Nephron progenitor cell (in vitro differentiated cells): ENCODE measurements at regions not wholly inside any gene's neighbourhood (a gene's known extent, or its start where the extent isn't known, plus 50 kb on each side); places are given as distances from the start of the nearest gene placed in this dataset.
"Not testable (repeated sequence)": the region's sequence is repeated elsewhere in the genome, so short reads cannot be mapped to it uniquely, and the experiment has no call there.

Experiments
- DNase-seq: peaks from one replicate; pipeline ENCODE4 v3.0.0; 2021
- H3K27ac Mint-ChIP-seq: 2 replicates; pipeline ENCODE4 v1.8.0; 2021; ENCODE audit warnings: mild to moderate bottlenecking, moderate library complexity, mixed read lengths
- H3K27me3 Mint-ChIP-seq: 2 replicates; pipeline ENCODE4 v1.8.0; 2021; ENCODE audit warnings: mild to moderate bottlenecking, low read depth, mixed read lengths; ENCODE audit not compliant: poor library complexity
- H3K36me3 Mint-ChIP-seq: 2 replicates; pipeline ENCODE4 v1.8.0; 2021; ENCODE audit warnings: low read depth, mixed read lengths
- H3K4me1 Mint-ChIP-seq: 2 replicates; pipeline ENCODE4 v1.8.0; 2021; ENCODE audit warnings: mixed read lengths
- H3K4me3 Mint-ChIP-seq: 2 replicates; pipeline ENCODE4 v1.8.0; 2021; ENCODE audit warnings: mild to moderate bottlenecking, moderate library complexity, mixed read lengths
- H3K9me3 Mint-ChIP-seq: 2 replicates; pipeline ENCODE4 v1.8.0; 2021; ENCODE audit warnings: mild to moderate bottlenecking, moderate library complexity, mixed read lengths
- TF ChIP-seq, protein P1 (sequence below): fragments of 200-600 bp; sonication (generic); IDR thresholded peaks from 2 replicates; pipeline ENCODE4 v1.5.0; 2021; ENCODE audit warnings: antibody characterized with exemption

DNA sequence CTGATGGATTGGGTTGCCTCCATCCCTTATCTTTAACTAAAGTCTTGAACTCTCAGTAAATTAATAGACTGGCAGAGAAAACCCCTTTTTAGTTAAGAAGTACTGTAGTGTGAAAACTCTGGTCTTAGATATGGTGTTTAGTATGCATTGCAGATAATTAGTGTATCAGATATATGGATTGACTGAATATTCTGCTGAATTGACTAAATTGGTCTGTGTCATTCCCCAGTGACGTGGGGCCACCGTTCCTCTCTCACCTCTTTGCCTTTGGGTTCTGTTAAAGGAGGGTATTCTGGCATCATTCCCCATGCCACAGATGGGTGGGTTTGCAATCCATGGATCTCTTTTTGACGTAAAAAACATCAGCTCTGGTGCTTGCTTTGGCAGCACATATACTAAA is 67.1 kb upstream of the XPO1 start:
- H3K9me3 Mint-ChIP-seq = no peaks in the 10 kb centered on the region
- no peak overlapping the region for H3K4me3 Mint-ChIP-seq
- H3K27me3 Mint-ChIP-seq = no peaks in the 10 kb centered on the region
- TF ChIP-seq, protein P1, sequence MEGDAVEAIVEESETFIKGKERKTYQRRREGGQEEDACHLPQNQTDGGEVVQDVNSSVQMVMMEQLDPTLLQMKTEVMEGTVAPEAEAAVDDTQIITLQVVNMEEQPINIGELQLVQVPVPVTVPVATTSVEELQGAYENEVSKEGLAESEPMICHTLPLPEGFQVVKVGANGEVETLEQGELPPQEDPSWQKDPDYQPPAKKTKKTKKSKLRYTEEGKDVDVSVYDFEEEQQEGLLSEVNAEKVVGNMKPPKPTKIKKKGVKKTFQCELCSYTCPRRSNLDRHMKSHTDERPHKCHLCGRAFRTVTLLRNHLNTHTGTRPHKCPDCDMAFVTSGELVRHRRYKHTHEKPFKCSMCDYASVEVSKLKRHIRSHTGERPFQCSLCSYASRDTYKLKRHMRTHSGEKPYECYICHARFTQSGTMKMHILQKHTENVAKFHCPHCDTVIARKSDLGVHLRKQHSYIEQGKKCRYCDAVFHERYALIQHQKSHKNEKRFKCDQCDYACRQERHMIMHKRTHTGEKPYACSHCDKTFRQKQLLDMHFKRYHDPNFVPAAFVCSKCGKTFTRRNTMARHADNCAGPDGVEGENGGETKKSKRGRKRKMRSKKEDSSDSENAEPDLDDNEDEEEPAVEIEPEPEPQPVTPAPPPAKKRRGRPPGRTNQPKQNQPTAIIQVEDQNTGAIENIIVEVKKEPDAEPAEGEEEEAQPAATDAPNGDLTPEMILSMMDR = no peak
- no peak overlapping the region for H3K27ac Mint-ChIP-seq
- H3K4me1 Mint-ChIP-seq = no peaks in the 10 kb centered on the region
- H3K36me3 Mint-ChIP-seq = no peaks in the 10 kb centered on the region
- no peak for DNase-seq

DNA sequence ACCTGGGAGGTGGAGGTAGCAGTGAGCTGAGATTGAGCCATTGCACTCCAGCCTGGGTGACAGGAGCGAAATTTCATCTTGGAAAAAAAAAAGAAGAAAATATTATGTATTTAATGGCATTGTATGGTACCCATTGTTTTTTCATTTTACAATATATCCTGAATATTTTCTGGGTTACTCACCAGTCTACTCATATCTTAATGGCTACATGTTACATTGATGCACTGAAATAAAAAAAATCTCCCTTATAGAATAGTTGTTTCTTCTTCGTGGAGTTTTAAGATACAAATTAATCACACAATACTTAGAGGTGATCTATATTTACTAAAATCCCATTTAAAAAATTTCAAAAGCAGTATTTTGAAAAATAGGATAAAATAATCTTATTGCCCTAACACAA is 66.3 kb upstream of the XPO1 start:
- DNase-seq = no peak
- Mint-ChIP-seq H3K4me3 (no peak overlapping the region), H3K9me3 (no peaks in the 10 kb centered on the region), H3K27ac (no peak overlapping the region), H3K27me3 (no peaks in the 10 kb centered on the region), H3K4me1 (no peaks in the 10 kb centered on the region), H3K36me3 (no peaks in the 10 kb centered on the region)
- TF ChIP-seq, protein P1 = no peak

DNA sequence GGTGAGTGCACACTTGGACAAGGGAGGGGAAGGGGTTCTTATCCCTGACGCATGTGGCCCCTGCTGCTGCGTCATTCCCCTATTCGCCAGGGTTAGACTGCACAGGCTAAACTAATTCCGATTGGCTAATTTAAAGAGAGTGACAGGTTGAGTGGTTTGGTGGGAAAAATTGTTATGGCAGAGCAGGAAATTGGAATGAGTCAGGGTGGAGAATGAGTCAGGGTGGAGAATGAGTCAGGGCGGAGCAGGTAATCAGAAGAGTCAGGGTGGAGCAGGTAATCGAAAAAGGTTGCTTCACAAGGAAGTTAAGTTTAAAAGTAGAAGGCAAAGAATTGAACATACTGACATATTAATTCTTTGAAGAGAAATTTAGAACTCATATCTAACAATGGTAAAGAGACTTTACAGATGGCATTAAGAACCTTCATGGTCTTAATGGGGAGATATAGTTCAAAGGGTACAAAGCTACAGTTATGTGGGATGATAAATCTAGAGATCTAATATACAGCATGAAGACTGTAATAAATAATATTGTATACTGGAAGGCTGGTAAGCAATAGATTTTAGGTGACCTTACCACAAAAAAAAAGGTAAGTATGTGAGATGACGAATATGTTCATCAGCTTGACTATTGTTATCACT is 60.5 kb upstream of the XPO1 start:
- not testable (repeated sequence) for DNase-seq, H3K27me3 Mint-ChIP-seq, H3K36me3 Mint-ChIP-seq, H3K4me3 Mint-ChIP-seq, H3K27ac Mint-ChIP-seq, H3K4me1 Mint-ChIP-seq, H3K9me3 Mint-ChIP-seq

DNA sequence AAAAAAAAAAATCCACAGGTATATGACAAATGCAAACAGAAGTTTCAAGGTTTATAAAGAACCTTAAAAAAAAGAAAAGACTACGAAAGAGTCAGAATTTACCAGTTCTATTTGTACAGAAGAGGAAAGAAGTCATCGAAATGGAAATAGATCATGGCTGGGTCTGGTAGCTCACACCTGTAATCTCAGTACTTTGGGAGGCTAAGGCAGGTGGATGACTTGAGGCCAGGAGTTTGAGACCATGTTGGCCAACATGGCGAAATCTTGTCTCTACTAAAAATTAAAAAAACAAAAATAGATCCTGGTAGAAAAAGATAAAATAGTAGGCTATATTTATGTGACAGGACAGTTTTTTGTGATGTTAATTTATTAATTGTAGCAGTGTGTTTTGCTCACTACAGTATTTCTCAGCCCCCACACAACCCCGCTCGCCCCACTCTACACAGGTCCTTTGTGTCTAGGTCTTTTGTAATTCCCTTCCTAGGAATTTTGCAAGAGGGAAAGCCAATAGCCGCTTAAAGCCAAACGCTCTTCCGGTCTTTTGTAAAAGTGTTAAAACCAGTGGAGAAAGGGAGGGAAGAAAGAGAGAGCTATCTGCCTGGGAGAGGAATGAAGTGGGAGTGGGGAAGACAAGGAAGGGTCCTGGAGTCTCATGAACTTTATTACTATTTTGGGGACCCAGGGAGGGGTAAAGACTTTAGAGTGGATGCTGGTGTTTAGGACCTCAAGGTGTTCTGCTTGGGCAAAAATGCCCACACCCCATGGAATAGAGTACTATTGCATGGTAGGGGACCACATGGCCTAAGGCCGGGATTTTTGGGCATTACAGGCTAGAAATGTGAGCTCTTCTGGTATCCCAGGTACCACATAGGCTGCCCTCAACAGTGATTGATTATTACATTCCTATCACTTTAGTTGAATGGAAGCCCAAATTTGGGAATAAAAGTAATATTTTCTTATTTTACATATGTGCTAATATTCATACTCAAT is 59.4 kb upstream of the XPO1 start:
- TF ChIP-seq, protein P1 = no peak
- no peaks in the 10 kb centered on the region for H3K27me3 Mint-ChIP-seq
- no peak overlapping the region for H3K4me3 Mint-ChIP-seq
- no peak for DNase-seq
- peaks cover 10% of the 10 kb centered on the region for H3K9me3 Mint-ChIP-seq
- no peaks in the 10 kb centered on the region for H3K36me3 Mint-ChIP-seq
- no peak overlapping the region for H3K27ac Mint-ChIP-seq
- no peaks in the 10 kb centered on the region for H3K4me1 Mint-ChIP-seq

DNA sequence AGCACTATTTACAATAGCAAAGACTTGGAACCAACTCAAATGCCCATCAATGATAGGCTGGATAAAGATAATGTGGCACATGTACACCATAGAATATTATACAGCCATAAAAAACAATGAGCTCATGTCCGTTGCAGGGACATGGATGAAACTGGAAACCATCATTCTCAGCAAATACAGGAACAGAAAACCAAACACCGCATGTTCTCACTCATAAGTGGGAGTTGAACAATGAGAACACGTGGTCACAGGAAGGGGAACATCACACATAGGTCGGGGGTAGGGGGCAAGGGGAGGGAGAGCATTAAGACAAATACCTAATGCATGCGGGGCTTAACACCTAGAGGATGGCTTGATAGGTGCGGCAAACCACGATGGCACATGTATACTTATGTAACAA is 56.0 kb upstream of the XPO1 start:
- H3K27ac Mint-ChIP-seq, DNase-seq, H3K4me1 Mint-ChIP-seq, H3K36me3 Mint-ChIP-seq, H3K27me3 Mint-ChIP-seq, H3K4me3 Mint-ChIP-seq: not testable (repeated sequence)
- peaks cover 16% of the 10 kb centered on the region for H3K9me3 Mint-ChIP-seq

DNA sequence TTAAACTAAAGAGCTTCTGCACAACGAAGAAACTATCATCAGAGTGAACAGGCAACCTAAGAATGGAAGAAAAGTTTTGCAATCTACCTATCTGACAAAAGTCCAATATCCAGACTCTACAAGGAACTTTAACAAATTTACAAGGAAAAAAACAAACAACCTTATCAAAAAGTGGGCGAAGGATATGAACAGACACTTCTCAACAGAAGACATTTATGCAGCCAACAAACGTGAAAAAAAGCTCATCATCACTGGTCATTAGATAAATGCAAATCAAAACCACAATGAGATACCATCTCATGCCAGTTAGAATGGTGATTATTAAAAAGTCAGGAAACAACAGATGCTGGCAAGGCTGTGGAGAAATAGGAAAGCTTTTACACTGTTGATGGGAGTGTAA is 55.5 kb upstream of the XPO1 start:
- not testable (repeated sequence) for H3K4me3 Mint-ChIP-seq, DNase-seq, H3K36me3 Mint-ChIP-seq, H3K27ac Mint-ChIP-seq, H3K27me3 Mint-ChIP-seq, H3K4me1 Mint-ChIP-seq
- peaks cover 16% of the 10 kb centered on the region for H3K9me3 Mint-ChIP-seq

DNA sequence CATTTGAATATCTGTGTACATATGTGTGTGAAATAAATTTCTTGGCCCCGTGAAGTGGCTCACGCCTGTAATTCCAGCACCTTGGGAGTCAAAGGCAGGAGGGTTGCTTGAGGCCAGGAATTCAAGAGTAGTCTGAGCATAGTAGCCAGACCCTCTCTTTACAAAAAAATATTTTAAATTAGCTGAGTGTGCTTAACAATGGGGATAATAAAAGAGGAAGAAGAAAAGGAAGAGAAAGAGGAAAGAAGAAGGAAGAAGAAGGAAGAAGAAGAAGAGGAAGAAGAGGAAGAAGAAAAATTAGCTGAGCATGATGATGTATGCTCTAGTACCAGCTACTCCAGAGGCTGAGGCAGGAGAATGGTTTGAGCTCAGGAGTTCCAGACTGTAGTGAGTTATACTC is 52.1 kb upstream of the XPO1 start:
- Mint-ChIP-seq H3K27ac (no peak overlapping the region), H3K4me1 (no peaks in the 10 kb centered on the region), H3K9me3 (peaks cover 16% of the 10 kb centered on the region), H3K4me3 (no peak overlapping the region), H3K36me3 (no peaks in the 10 kb centered on the region), H3K27me3 (peaks cover 3% of the 10 kb centered on the region)
- TF ChIP-seq, protein P1 = no peak
- no peak for DNase-seq
